HG02884 (cell line): ENCODE measurements at regions not wholly inside any gene's neighbourhood (a gene's known extent, or its start where the extent isn't known, plus 50 kb on each side); places are given as distances from the start of the nearest gene placed in this dataset.
"Not testable (repeated sequence)": the region's sequence is repeated elsewhere in the genome, so short reads cannot be mapped to it uniquely, and the experiment has no call there.

Experiments
- ATAC-seq: cut with Tn5 transposase; IDR thresholded peaks from one replicate; pipeline ENCODE4 v1.9.1; 2021; ENCODE audit warnings: mild to moderate bottlenecking, moderate library complexity; ENCODE audit not compliant: unreplicated experiment

GRCh38 chr14:83129496-83129895 lies 1595.8 kb upstream of the SEL1L start:
- no peak for ATAC-seq

- no peak for ATAC-seq
Measured at GRCh38 chr14:83133981-83134645, 1600.5 kb upstream of the SEL1L start.

- no peak for ATAC-seq
Measured at GRCh38 chr14:83140756-83141155, 1607.1 kb upstream of the SEL1L start.

DNA sequence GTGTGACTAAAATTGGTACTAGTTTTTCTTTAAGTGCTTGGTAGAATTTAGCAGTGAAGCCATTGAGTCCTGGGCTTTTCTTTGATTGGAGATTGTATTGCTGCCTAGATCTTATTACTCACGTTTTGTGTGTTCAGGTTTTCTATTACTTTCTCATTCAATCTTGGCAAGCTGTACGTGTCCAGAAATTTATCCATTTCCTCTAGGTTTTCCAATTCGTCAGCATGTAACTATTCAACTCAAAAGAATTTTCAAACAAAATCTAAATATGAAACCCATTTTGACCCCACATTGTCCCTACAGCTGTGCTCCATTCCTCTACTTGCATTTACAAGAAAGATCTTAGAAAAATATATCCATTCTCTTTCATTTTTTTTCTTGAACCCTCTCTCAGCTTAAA lies 1613.4 kb upstream of the SEL1L start:
- ATAC-seq, result no peak

DNA sequence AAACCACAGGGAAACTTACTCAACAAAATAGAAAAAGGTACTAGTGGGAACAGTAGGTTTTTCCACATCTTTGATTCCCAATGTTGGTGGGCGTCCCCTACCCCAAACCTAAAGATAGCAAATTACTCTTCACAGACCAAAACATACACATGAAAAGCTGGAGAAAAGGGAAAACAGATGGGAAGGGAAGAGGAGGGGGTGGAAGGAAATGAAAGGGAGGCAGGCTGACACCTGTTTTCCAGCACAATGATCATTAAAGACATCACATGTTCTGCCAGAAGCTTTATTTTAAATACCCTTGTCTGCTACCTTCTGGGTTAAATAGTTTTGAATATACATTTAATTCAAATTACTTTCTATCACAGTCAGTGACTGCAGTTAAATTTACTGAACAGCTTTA lies 1617.9 kb upstream of the SEL1L start:
- ATAC-seq, result no peak

- no peak for ATAC-seq
Measured at GRCh38 chr14:83153081-83153480, 1619.4 kb upstream of the SEL1L start.

- no peak for ATAC-seq
Measured at GRCh38 chr14:83162361-83162929, 1628.8 kb upstream of the SEL1L start.

- no peak for ATAC-seq
Measured at GRCh38 chr14:83163016-83163415, 1629.4 kb upstream of the SEL1L start.

DNA sequence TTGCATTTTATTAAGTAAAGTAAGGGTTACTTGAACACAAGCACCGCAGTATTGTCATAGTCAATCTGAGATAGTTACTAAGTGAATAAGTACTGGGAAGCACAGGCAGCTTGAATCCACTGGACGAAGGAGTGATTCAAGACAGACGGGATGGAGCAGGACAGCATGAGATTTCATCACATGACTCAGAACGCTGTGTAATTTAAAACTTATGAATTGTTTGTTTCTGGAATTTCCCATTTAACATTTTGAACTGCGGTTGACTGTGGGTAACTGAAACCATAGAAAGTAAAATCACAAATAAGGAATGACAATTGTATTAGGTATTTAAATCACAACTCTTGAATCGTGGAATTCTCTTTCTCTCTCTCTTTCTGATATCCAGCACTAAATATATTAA lies 1630.4 kb upstream of the SEL1L start:
- ATAC-seq, result no peak

- ATAC-seq, result no peak
Measured at GRCh38 chr14:83164591-83164990, 1630.9 kb upstream of the SEL1L start.

DNA sequence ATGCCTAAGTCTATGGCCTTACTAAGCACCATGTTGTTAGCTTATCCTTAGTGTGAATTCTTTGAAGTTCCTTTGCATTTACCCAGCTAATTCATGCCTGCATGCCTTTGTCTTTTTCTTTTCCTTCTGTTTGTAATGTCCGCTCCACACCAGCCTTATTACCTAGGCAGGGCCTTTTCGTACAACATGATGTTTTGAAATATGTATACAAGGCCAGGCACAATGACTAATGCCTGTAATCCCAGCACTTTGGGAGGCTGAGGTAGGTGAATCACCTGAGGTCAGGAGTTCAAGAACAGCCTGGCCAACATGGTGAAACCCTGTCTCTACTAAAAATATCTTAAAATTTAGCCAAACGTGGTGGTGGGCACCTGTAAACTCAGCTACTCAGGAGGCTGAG lies 1636.5 kb upstream of the SEL1L start:
- ATAC-seq, result no peak

- ATAC-seq, result no peak
Measured at GRCh38 chr14:83171761-83172160, 1638.1 kb upstream of the SEL1L start.

GRCh38 chr14:83172363-83172762 lies 1638.7 kb upstream of the SEL1L start:
- no peak for ATAC-seq

- no peak for ATAC-seq
Measured at GRCh38 chr14:83173687-83174086, 1640.0 kb upstream of the SEL1L start.

GRCh38 chr14:83184531-83184930 lies 1650.9 kb upstream of the SEL1L start:
- no peak for ATAC-seq

DNA sequence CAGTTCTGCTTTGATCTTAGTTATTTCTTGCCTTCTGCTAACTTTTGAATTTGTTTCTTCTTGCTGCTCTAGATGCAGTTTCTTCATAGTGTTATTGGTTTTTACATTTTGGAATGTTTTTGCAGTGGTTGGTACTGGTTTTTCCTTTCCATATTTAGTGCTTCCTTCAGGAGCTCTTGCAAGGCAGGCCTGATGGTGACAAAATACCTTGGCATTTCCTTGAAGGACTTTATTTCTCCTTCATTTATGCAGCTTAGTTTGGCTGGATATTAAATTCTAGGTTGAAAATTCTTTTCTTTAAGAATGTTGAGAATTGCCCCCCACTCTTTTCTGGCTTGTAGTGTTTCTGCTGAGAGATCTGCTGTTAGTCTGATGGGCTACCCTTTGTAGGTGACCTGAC lies 1654.7 kb upstream of the SEL1L start:
- not testable (repeated sequence) for ATAC-seq

- ATAC-seq, result no peak
Measured at GRCh38 chr14:83196236-83196635, 1662.6 kb upstream of the SEL1L start.

DNA sequence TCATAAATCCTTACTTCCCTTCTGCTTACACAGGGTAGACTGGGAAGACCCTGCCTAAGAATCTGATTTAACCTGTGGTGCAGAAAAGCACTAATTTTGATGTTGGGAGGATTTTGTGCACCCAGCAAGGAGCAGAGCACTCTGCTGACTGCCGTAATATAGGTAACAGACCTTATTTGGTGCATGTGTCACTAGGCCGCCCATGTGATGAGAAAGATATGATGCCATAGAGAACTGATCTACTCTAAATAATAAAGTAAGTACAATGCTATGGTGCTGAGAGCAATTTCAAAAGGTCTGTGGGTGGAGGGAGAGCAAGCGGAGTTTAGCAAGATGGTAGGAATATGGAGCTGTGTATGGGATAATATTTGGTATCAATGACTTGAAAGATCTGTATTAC lies 1663.6 kb upstream of the SEL1L start:
- ATAC-seq, result no peak

GRCh38 chr14:83207550-83207949 lies 1673.9 kb upstream of the SEL1L start:
- ATAC-seq, result no peak

DNA sequence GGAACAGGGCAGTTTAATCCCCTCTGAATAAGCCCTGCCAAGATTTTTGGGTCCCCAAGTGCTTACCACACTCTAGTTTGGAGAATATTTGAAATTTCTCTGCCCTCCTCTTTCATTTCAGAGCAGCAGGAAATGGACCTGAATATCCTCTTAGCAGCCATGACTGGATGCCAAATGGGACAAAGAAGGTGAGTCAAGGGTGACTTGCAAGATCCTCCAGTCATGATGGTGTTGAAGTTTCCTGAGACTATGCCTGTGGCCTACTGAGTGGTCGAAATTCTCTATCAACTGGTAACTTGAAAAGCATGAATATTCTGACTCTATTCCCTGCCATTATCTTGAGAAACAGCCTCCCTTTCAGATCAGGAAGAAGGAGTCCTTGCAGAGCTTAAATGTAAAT lies 1674.7 kb upstream of the SEL1L start:
- ATAC-seq, result no peak

- ATAC-seq, result no peak
Measured at GRCh38 chr14:83217492-83217891, 1683.8 kb upstream of the SEL1L start.

GRCh38 chr14:83247924-83248639 lies 1714.4 kb upstream of the SEL1L start:
- no peak for ATAC-seq
